ENCODE measurements at regions not wholly inside any gene's neighbourhood (a gene's known extent, or its start where the extent isn't known, plus 50 kb on each side); places are given as distances from the start of the nearest gene placed in this dataset.
"Not testable (repeated sequence)": the region's sequence is repeated elsewhere in the genome, so short reads cannot be mapped to it uniquely, and the experiment has no call there.

GRCh38 chrX:46325312-46325877 lies 219.8 kb downstream of the ZNF674 start:
- peak; percentile 65 for DNase-seq (ENCODE audit: low read depth)
- TF ChIP-seq CTCF (IDR thresholded peaks at IDR 0.05; ENCODE audit: insufficient read depth, low read length): no peak
- H3K4me3 ChIP-seq (ENCODE audit: low read depth, low read length): no peak overlapping the region

GRCh38 chrX:46324166-46324565 lies 221.1 kb downstream of the ZNF674 start:
- H3K4me3 ChIP-seq (ENCODE audit: low read depth, low read length): no peak overlapping the region
- TF ChIP-seq CTCF (IDR thresholded peaks at IDR 0.05; ENCODE audit: insufficient read depth, low read length): no peak
- no peak for DNase-seq (ENCODE audit: low read depth)

GRCh38 chrX:46322929-46323328 lies 222.3 kb downstream of the ZNF674 start:
- not testable (repeated sequence) for H3K4me3 ChIP-seq (ENCODE audit: low read depth, low read length); DNase-seq (ENCODE audit: low read depth)

- no peak for DNase-seq (ENCODE audit: low read depth)
Measured at GRCh38 chrX:46321676-46322075, 223.5 kb downstream of the ZNF674 start.

GRCh38 chrX:46319750-46320149 lies 225.5 kb downstream of the ZNF674 start:
- H3K4me3 ChIP-seq (ENCODE audit: low read depth, low read length): no peak overlapping the region
- no peak for DNase-seq (ENCODE audit: low read depth)
- no peak for TF ChIP-seq CTCF (IDR thresholded peaks at IDR 0.05; ENCODE audit: insufficient read depth, low read length)

More at GRCh38 chrX:46321676-46322075, 223.5 kb downstream of the ZNF674 start:
- TF ChIP-seq CTCF (IDR thresholded peaks at IDR 0.05; ENCODE audit: insufficient read depth, low read length): no peak
- no peak overlapping the region for H3K4me3 ChIP-seq (ENCODE audit: low read depth, low read length)

- no peak for TF ChIP-seq CTCF (IDR thresholded peaks at IDR 0.05; ENCODE audit: insufficient read depth, low read length)
- no peak overlapping the region for H3K4me3 ChIP-seq (ENCODE audit: low read depth, low read length)
- DNase-seq (ENCODE audit: low read depth): no peak
Measured at GRCh38 chrX:46318551-46318950, 226.7 kb downstream of the ZNF674 start.

GRCh38 chrX:46317163-46317562 lies 228.1 kb downstream of the ZNF674 start:
- H3K4me3 ChIP-seq (ENCODE audit: low read depth, low read length): no peak overlapping the region
- no peak for TF ChIP-seq CTCF (IDR thresholded peaks at IDR 0.05; ENCODE audit: insufficient read depth, low read length)
- no peak for DNase-seq (ENCODE audit: low read depth)
